ENCODE measurements at regions not wholly inside any gene's neighbourhood (a gene's known extent, or its start where the extent isn't known, plus 50 kb on each side); places are given as distances from the start of the nearest gene placed in this dataset.

- Histone ChIP-seq H3K4me1 (replicated peaks in 1 of 2; ENCODE audit: control insufficient read depth in 2 of 2, insufficient read depth in 2 of 2, low read length in 2 of 2) (peaks cover 9 to 12% of the 10 kb centered on the region in 2 experiments; a peak in 3 of 5 replicates), H3K9me3 (replicated peaks; ENCODE audit: control insufficient read depth, insufficient read depth, low read depth, low read length) (no peaks in the 10 kb centered on the region), H3K27me3 (ENCODE audit: control insufficient read depth in 2 of 2, insufficient read depth in 2 of 2, low read length in 2 of 2) (no peaks in the 10 kb centered on the region), H3K4me2 (ENCODE audit: insufficient read depth, low read length) (no peak overlapping the region), H4K20me1 (replicated peaks; ENCODE audit: control insufficient read depth, insufficient read depth, low read length) (no peaks in the 10 kb centered on the region), H3K9me1 (ENCODE audit: control insufficient read depth, insufficient read depth, low read length) (no peaks in the 10 kb centered on the region), H2AFZ (ENCODE audit: low read depth, low read length) (peak overlapping the region; percentile 43), H3K4me3 (no peak overlapping the region), H3K36me3 (ENCODE audit: control insufficient read depth, insufficient read depth, low read length) (no peaks in the 10 kb centered on the region), H3K27ac (ENCODE audit: extremely low read depth, low read depth, low read length) (no peak overlapping the region), H3K79me2 (ENCODE audit: control insufficient read depth, insufficient read depth, low read length) (no peaks in the 10 kb centered on the region), H3K9ac (ENCODE audit: insufficient read depth in 1 of 2, low read depth in 2 of 2, low read length in 2 of 2) (peak overlapping the region in 1 of 2 experiments; percentile 76; a peak in 1 of 4 replicates)
- intact Hi-C loops (cut with micrococcal nuclease), result no loop called here
- FAIRE-seq, result no peak
- DNase-seq (ENCODE audit: extremely low read depth in 1 of 4, low spot score in 3 of 4), result no peak
- no TSS peak for BruUV-seq (replicated peaks)
- in situ Hi-C loops (cut with MboI), result no loop called here
- no peak; the same call in 2 of the 3 replicates for ATAC-seq
- CTCF ChIA-PET (ENCODE audit: low intra/inter-chr PET ratio), result no interaction called here
- POLR2A ChIA-PET, result interaction anchor here (1.3 kb wide), 1 partner anchor 36 kb away, joined by 3 read pairs; no protein-coding TSS in a partner anchor
- 46% methylated on average over 13 of the region's 13 CpGs for WGBS (ENCODE audit: insufficient coverage, low coverage, missing lambda C conversion rate)
- TF ChIP-seq FOXM1 (IDR thresholded peaks at IDR 0.05; ENCODE audit: low read depth) (no peak), FOXM1 (CRISPR knock-in tag; IDR thresholded peaks at IDR 0.05; ENCODE audit: low read depth) (no peak), XRCC4 (IDR thresholded peaks at IDR 0.05; ENCODE audit: extremely low read depth, insufficient read depth, insufficient read length) (no peak), ZKSCAN8 (CRISPR knock-in tag; IDR thresholded peaks at IDR 0.05) (no peak), KLF6 (CRISPR knock-in tag; IDR thresholded peaks at IDR 0.05; ENCODE audit: borderline replicate concordance) (no peak), CREBBP (IDR thresholded peaks at IDR 0.05; ENCODE audit: low read depth, low read length) (no peak), MEIS2 (IDR thresholded peaks at IDR 0.05; ENCODE audit: partially characterized antibody) (no peak), ATF4 (CRISPR knock-in tag; IDR thresholded peaks at IDR 0.05) (no peak), ZNF3 (CRISPR knock-in tag; IDR thresholded peaks at IDR 0.05) (no peak), ZKSCAN3 (CRISPR knock-in tag; IDR thresholded peaks at IDR 0.05) (no peak), MXI1 (IDR thresholded peaks at IDR 0.05; ENCODE audit: low read depth, low read length) (no peak), NRF1 (conservative IDR thresholded peaks at IDR 0.05 in 1 of 2, IDR thresholded peaks at IDR 0.05 in 1 of 2) (no peak), BCL6 (CRISPR knock-in tag; IDR thresholded peaks at IDR 0.05) (no peak), ZBED1 (IDR thresholded peaks at IDR 0.05) (no peak), YBX1 (IDR thresholded peaks at IDR 0.05) (no peak), MAX (CRISPR knock-in tag; IDR thresholded peaks at IDR 0.05) (no peak), ZNF263 (CRISPR knock-in tag; IDR thresholded peaks at IDR 0.05; ENCODE audit: borderline replicate concordance) (no peak)
- TF ChIP-seq, protein P1, sequence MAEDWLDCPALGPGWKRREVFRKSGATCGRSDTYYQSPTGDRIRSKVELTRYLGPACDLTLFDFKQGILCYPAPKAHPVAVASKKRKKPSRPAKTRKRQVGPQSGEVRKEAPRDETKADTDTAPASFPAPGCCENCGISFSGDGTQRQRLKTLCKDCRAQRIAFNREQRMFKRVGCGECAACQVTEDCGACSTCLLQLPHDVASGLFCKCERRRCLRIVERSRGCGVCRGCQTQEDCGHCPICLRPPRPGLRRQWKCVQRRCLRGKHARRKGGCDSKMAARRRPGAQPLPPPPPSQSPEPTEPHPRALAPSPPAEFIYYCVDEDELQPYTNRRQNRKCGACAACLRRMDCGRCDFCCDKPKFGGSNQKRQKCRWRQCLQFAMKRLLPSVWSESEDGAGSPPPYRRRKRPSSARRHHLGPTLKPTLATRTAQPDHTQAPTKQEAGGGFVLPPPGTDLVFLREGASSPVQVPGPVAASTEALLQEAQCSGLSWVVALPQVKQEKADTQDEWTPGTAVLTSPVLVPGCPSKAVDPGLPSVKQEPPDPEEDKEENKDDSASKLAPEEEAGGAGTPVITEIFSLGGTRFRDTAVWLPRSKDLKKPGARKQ (CRISPR knock-in tag; IDR thresholded peaks at IDR 0.05), result no peak
- TF ChIP-seq, protein P2, sequence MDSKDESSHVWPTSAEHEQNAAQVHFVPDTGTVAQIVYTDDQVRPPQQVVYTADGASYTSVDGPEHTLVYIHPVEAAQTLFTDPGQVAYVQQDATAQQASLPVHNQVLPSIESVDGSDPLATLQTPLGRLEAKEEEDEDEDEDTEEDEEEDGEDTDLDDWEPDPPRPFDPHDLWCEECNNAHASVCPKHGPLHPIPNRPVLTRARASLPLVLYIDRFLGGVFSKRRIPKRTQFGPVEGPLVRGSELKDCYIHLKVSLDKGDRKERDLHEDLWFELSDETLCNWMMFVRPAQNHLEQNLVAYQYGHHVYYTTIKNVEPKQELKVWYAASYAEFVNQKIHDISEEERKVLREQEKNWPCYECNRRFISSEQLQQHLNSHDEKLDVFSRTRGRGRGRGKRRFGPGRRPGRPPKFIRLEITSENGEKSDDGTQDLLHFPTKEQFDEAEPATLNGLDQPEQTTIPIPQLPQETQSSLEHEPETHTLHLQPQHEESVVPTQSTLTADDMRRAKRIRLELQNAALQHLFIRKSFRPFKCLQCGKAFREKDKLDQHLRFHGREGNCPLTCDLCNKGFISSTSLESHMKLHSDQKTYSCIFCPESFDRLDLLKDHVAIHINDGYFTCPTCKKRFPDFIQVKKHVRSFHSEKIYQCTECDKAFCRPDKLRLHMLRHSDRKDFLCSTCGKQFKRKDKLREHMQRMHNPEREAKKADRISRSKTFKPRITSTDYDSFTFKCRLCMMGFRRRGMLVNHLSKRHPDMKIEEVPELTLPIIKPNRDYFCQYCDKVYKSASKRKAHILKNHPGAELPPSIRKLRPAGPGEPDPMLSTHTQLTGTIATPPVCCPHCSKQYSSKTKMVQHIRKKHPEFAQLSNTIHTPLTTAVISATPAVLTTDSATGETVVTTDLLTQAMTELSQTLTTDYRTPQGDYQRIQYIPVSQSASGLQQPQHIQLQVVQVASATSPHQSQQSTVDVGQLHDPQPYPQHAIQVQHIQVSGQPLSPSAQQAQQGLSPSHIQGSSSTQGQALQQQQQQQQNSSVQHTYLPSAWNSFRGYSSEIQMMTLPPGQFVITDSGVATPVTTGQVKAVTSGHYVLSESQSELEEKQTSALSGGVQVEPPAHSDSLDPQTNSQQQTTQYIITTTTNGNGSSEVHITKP (IDR thresholded peaks at IDR 0.05; ENCODE audit: partially characterized antibody), result no peak
Measured at GRCh38 chr10:45179691-45180090, 135.7 kb downstream of the OR13A1 start.

Data from K562 (cell line).